ENCODE measurements at regions not wholly inside any gene's neighbourhood (a gene's known extent, or its start where the extent isn't known, plus 50 kb on each side); places are given as distances from the start of the nearest gene placed in this dataset.

DNA sequence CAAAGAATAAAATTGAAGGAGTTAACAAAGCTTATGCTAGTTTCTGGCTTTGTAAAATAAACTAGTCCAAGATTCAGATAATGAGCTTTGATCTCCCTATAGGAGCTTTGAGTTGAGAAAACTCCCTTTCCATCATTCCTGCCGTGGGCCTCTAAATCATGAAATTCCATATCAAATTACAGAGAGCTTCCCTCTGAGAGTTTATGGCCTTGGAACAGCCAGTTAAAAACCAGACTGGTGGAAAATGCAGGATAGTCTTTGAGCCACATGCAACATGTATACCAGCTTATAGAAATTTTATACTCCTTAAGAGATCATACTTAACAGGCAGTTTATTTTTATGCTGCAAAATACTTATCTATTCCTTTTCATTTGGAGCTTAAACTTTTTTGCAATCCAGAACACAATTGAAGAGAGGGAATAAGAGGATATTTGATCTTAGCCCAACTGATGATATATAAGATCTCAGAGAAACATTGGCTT is 175.8 kb upstream of the ATP2B1 start:
- TF ChIP-seq, protein P1, sequence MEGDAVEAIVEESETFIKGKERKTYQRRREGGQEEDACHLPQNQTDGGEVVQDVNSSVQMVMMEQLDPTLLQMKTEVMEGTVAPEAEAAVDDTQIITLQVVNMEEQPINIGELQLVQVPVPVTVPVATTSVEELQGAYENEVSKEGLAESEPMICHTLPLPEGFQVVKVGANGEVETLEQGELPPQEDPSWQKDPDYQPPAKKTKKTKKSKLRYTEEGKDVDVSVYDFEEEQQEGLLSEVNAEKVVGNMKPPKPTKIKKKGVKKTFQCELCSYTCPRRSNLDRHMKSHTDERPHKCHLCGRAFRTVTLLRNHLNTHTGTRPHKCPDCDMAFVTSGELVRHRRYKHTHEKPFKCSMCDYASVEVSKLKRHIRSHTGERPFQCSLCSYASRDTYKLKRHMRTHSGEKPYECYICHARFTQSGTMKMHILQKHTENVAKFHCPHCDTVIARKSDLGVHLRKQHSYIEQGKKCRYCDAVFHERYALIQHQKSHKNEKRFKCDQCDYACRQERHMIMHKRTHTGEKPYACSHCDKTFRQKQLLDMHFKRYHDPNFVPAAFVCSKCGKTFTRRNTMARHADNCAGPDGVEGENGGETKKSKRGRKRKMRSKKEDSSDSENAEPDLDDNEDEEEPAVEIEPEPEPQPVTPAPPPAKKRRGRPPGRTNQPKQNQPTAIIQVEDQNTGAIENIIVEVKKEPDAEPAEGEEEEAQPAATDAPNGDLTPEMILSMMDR (IDR thresholded peaks at IDR 0.05), result no peak
- TF ChIP-seq POLR2A (IDR thresholded peaks at IDR 0.05), result no peak
